ENCODE measurements at regions not wholly inside any gene's neighbourhood (a gene's known extent, or its start where the extent isn't known, plus 50 kb on each side); places are given as distances from the start of the nearest gene placed in this dataset.
"Not testable (repeated sequence)": the region's sequence is repeated elsewhere in the genome, so short reads cannot be mapped to it uniquely, and the experiment has no call there.

DNA sequence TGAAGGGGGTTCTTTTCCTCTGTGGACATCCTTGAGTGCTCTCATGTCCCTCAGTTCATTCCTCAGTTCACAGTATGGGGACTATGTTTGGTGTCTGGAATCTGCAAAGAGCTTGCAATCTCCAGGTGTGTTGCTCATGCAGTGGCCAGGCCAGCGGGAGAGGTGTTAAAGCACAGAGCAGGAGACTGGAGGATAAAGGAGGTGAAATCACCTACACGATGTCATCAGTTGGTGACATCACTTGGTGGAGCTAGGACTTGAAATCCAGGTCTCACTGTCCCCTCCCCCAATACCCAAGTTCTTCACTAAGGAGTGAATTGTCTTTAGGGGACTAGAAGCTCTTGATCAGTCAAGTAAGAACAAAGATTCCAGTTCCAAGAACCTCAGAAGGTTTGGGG lies 197.3 kb upstream of the ZNF618 start:
- TF ChIP-seq, protein P1, sequence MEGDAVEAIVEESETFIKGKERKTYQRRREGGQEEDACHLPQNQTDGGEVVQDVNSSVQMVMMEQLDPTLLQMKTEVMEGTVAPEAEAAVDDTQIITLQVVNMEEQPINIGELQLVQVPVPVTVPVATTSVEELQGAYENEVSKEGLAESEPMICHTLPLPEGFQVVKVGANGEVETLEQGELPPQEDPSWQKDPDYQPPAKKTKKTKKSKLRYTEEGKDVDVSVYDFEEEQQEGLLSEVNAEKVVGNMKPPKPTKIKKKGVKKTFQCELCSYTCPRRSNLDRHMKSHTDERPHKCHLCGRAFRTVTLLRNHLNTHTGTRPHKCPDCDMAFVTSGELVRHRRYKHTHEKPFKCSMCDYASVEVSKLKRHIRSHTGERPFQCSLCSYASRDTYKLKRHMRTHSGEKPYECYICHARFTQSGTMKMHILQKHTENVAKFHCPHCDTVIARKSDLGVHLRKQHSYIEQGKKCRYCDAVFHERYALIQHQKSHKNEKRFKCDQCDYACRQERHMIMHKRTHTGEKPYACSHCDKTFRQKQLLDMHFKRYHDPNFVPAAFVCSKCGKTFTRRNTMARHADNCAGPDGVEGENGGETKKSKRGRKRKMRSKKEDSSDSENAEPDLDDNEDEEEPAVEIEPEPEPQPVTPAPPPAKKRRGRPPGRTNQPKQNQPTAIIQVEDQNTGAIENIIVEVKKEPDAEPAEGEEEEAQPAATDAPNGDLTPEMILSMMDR (IDR thresholded peaks at IDR 0.05): no peak
- no peak overlapping the region for H3K27ac Mint-ChIP-seq (ENCODE audit: unreplicated experiment)
- H3K9me3 Mint-ChIP-seq (ENCODE audit: unreplicated experiment): no peaks in the 10 kb centered on the region
- H3K36me3 Mint-ChIP-seq (ENCODE audit: unreplicated experiment): no peaks in the 10 kb centered on the region
- H3K27me3 Mint-ChIP-seq (ENCODE audit: unreplicated experiment): peaks cover 18% of the 10 kb centered on the region
- DNase-seq (ENCODE audit: extremely low spot score, unreplicated experiment): no peak
- no peak overlapping the region for H3K4me3 Mint-ChIP-seq (ENCODE audit: unreplicated experiment)
- H3K4me1 Mint-ChIP-seq (ENCODE audit: unreplicated experiment): peaks cover 17% of the 10 kb centered on the region

DNA sequence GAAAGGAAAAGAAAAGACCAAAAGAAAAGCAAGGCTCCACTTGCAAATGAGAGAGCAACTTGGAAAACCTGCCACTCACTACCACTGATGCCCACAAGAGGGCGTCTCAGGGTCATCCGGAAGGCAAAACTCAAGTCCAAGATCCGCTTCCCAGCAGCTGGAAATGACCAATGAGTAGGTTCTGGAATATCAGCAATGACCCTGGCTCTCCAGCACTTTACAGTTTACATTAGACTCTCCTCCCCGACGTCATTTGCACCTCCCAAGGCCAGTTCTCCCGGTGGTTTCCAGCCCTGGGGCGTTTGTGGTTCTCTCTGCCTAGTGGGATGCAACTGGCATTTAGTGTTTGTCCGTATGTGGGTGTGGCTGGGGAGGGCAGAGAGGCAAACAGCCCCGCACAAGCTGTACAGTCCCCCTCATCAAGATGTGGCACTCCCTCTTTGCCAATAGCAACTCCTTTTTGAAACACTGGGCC lies 193.8 kb upstream of the ZNF618 start:
- peak; percentile 92 for DNase-seq (ENCODE audit: extremely low spot score, unreplicated experiment)
- H3K36me3 Mint-ChIP-seq (ENCODE audit: unreplicated experiment): no peaks in the 10 kb centered on the region
- peaks cover 8% of the 10 kb centered on the region for H3K4me1 Mint-ChIP-seq (ENCODE audit: unreplicated experiment)
- no peaks in the 10 kb centered on the region for H3K9me3 Mint-ChIP-seq (ENCODE audit: unreplicated experiment)
- H3K27me3 Mint-ChIP-seq (ENCODE audit: unreplicated experiment): peaks cover 43% of the 10 kb centered on the region
- H3K27ac Mint-ChIP-seq (ENCODE audit: unreplicated experiment): no peak overlapping the region
- H3K4me3 Mint-ChIP-seq (ENCODE audit: unreplicated experiment): no peak overlapping the region
- TF ChIP-seq, protein P1 (IDR thresholded peaks at IDR 0.05): peak; percentile 95

DNA sequence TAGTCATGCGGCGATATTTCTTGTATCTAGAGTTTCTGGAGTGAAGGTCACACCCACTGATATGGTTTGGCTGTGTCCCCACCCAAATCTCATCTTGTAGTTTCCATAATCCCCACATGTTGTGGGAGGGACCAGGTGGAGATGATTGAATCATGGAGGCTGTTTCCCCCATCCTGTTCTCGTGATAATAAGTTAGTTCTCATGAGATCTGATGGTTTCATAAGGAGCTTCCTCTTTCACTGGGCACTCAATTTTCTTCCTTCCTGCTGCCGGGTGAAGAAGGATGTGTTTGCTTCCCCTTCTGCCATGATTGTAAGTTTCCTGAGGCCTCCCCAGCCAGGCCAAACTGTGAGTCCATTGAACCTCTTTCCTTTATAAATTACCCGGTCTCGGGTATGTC lies 190.5 kb upstream of the ZNF618 start:
- not testable (repeated sequence) for H3K9me3 Mint-ChIP-seq (ENCODE audit: unreplicated experiment); H3K27ac Mint-ChIP-seq (ENCODE audit: unreplicated experiment); DNase-seq (ENCODE audit: extremely low spot score, unreplicated experiment); H3K4me1 Mint-ChIP-seq (ENCODE audit: unreplicated experiment); H3K36me3 Mint-ChIP-seq (ENCODE audit: unreplicated experiment); H3K4me3 Mint-ChIP-seq (ENCODE audit: unreplicated experiment)
- peaks cover 61% of the 10 kb centered on the region for H3K27me3 Mint-ChIP-seq (ENCODE audit: unreplicated experiment)

DNA sequence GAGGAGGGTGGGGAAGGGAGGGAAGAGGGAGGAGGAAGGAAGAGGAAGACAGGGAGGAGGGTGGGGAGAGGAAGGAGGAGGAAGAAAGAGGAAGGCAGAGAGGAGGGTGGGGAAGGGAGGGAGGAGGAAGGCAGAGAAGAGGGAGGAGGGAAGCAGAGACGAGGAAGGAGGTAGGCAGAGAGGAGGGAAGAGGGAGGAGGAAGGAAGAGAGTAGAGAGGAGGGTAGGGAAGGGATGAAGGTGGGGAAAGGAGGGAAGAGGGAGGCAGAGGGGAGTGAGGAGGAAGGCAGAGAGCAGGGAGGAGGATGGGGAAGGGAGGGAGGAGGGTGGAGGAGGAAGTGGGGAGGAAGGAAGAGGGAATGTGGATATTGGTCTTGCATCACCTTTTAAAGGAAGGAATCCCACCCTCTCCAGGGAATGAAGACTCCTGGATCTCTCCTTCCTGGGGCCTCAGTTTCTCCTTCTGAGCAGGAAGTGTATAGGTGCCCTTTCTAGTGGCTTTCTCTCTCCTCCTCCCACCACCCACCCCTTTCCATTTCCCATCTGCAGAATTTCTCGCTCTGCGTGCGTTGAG lies 188.9 kb upstream of the ZNF618 start:
- peak overlapping the region; percentile 10 for H3K4me3 Mint-ChIP-seq (ENCODE audit: unreplicated experiment)
- H3K36me3 Mint-ChIP-seq (ENCODE audit: unreplicated experiment): no peaks in the 10 kb centered on the region
- no peak for DNase-seq (ENCODE audit: extremely low spot score, unreplicated experiment)
- peaks cover 58% of the 10 kb centered on the region for H3K27me3 Mint-ChIP-seq (ENCODE audit: unreplicated experiment)
- TF ChIP-seq, protein P1 (IDR thresholded peaks at IDR 0.05): no peak
- H3K27ac Mint-ChIP-seq (ENCODE audit: unreplicated experiment): no peak overlapping the region
- no peaks in the 10 kb centered on the region for H3K9me3 Mint-ChIP-seq (ENCODE audit: unreplicated experiment)
- peaks cover 5% of the 10 kb centered on the region for H3K4me1 Mint-ChIP-seq (ENCODE audit: unreplicated experiment)

DNA sequence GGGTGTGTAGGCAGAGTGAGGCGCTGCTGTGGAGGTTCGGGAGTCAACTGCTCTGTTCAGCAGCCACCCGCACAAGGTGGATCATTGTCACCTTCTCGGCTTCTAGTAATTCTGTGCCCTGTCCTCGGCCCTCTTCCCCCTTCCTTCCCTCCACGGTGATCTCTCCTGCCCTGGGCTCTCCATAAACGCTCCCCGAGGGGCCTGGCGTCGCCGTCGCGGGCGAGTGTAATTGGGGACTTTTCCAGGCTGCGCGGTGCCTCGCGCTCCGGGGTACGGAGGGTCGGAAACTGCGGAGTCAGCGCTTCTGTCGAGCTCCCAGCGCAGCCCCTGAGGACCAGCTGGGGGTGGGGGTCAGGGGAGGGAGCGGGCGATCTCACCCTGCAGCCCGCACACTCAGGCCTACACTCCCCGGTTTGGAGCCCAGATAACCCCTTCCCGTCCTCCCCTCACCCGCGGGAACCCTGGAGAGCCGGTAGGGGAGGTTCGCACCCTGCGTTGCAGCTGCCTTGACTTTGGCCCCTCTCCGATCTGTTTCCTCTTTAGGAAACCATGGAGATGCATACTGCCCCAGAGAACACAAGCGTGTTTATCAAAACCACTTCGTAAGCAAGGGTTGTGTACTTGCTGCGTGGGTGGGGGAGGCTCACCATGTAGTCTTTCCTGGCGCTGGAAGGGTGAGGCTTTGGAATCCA lies 188.3 kb upstream of the ZNF618 start:
- TF ChIP-seq, protein P1 (IDR thresholded peaks at IDR 0.05): no peak
- H3K9me3 Mint-ChIP-seq (ENCODE audit: unreplicated experiment): no peaks in the 10 kb centered on the region
- no peak for DNase-seq (ENCODE audit: extremely low spot score, unreplicated experiment)
- peak overlapping the region; percentile 10 for H3K4me3 Mint-ChIP-seq (ENCODE audit: unreplicated experiment)
- no peaks in the 10 kb centered on the region for H3K36me3 Mint-ChIP-seq (ENCODE audit: unreplicated experiment)
- H3K27me3 Mint-ChIP-seq (ENCODE audit: unreplicated experiment): peaks cover 58% of the 10 kb centered on the region
- peaks cover 1% of the 10 kb centered on the region for H3K4me1 Mint-ChIP-seq (ENCODE audit: unreplicated experiment)
- H3K27ac Mint-ChIP-seq (ENCODE audit: unreplicated experiment): no peak overlapping the region
